GM19467 (cell line): ENCODE measurements at regions not wholly inside any gene's neighbourhood (a gene's known extent, or its start where the extent isn't known, plus 50 kb on each side); places are given as distances from the start of the nearest gene placed in this dataset.

Source experiments
- ATAC-seq: cut with Tn5 transposase; IDR thresholded peaks from one replicate; pipeline ENCODE4 v1.9.1; 2021; ENCODE audit warnings: mild to moderate bottlenecking, moderate library complexity; ENCODE audit not compliant: unreplicated experiment

- ATAC-seq = no peak
Observed at GRCh38 chr18:65017372-65017760, 733.4 kb upstream of the CDH7 start.

- no peak for ATAC-seq
Observed at GRCh38 chr18:65016631-65017371, 734.0 kb upstream of the CDH7 start.

GRCh38 chr18:64994370-64994769, 756.4 kb upstream of the CDH7 start:
- ATAC-seq = no peak

- no peak for ATAC-seq
Observed at GRCh38 chr18:64993695-64994094, 757.1 kb upstream of the CDH7 start.

GRCh38 chr18:64992654-64993053, 758.2 kb upstream of the CDH7 start:
- ATAC-seq = no peak

GRCh38 chr18:64991102-64991501, 759.7 kb upstream of the CDH7 start:
- no peak for ATAC-seq

GRCh38 chr18:64986906-64987495, 763.8 kb upstream of the CDH7 start:
- no peak for ATAC-seq

GRCh38 chr18:64983497-64984238, 767.1 kb upstream of the CDH7 start:
- no peak for ATAC-seq

GRCh38 chr18:64982414-64983055, 768.3 kb upstream of the CDH7 start:
- ATAC-seq = no peak

- ATAC-seq = no peak
Observed at GRCh38 chr18:64981915-64982314, 768.9 kb upstream of the CDH7 start.

GRCh38 chr18:64979791-64980190, 771.0 kb upstream of the CDH7 start:
- ATAC-seq = no peak

GRCh38 chr18:64974391-64975125, 776.3 kb upstream of the CDH7 start:
- ATAC-seq = no peak

- no peak for ATAC-seq
Observed at GRCh38 chr18:64972545-64972944, 778.3 kb upstream of the CDH7 start.

- ATAC-seq = no peak
Observed at GRCh38 chr18:64966667-64967066, 784.1 kb upstream of the CDH7 start.

- ATAC-seq = no peak
Observed at GRCh38 chr18:64956465-64956864, 794.3 kb upstream of the CDH7 start.

- no peak for ATAC-seq
Observed at GRCh38 chr18:64949885-64950284, 800.9 kb upstream of the CDH7 start.

- ATAC-seq = no peak
Observed at GRCh38 chr18:64936671-64937070, 787.8 kb upstream of the LINC00305 start.

GRCh38 chr18:64929036-64929435, 780.1 kb upstream of the LINC00305 start:
- no peak for ATAC-seq

GRCh38 chr18:64919971-64920570, 771.2 kb upstream of the LINC00305 start:
- ATAC-seq = no peak

GRCh38 chr18:64918851-64919250, 770.0 kb upstream of the LINC00305 start:
- no peak for ATAC-seq
